SK-N-MC (cell line): ENCODE measurements at regions not wholly inside any gene's neighbourhood (a gene's known extent, or its start where the extent isn't known, plus 50 kb on each side); places are given as distances from the start of the nearest gene placed in this dataset.
"Not testable (repeated sequence)": the region's sequence is repeated elsewhere in the genome, so short reads cannot be mapped to it uniquely, and the experiment has no call there.

Experiments used
- DNase-seq: peaks from one replicate; pipeline ENCODE4 v3.0.0-alpha.2; 2011; ENCODE audit warnings: low read depth, low spot score
- H3K27ac ChIP-seq: fragments of 200-600 bp; sonication (generic); 2 replicates; pipeline ENCODE4 v1.5.1; 2016; ENCODE audit warnings: mixed run types
- H3K36me3 ChIP-seq: fragments of 200-600 bp; sonication (generic); 2 replicates; pipeline ENCODE4 v1.6.1; 2017; ENCODE audit warnings: antibody characterized with exemption, low read length, mixed read lengths; ENCODE audit not compliant: insufficient read depth
- H3K4me3 ChIP-seq: fragments of 200-600 bp; sonication (generic); 2 replicates; pipeline ENCODE4 v1.5.1; 2016
- H3K9ac ChIP-seq: fragments of 200-600 bp; sonication (generic); 2 replicates; pipeline ENCODE4 v1.8.0; 2017; ENCODE audit warnings: mixed run types, mixed read lengths; ENCODE audit not compliant: insufficient read length
- H3K9me3 ChIP-seq: fragments of 200-600 bp; sonication (generic); 2 replicates; pipeline ENCODE4 v1.6.1; 2017; ENCODE audit warnings: low read depth, mild to moderate bottlenecking, antibody characterized with exemption, low read length, moderate library complexity, mixed read lengths
- EZH2 ChIP-seq: fragments of 200-600 bp; sonication (generic); IDR thresholded peaks from one replicate; pipeline ENCODE4 v1.6.1; 2017; ENCODE audit warnings: antibody characterized with exemption
- FOXP2 ChIP-seq: optimal IDR thresholded peaks from 2 replicates; pipeline ENCODE3; 2011; ENCODE audit warnings: mild to moderate bottlenecking, moderate library complexity; ENCODE audit not compliant: insufficient read depth; ENCODE audit errors: extremely low read length, control extremely low read depth
- POLR2AphosphoS5 ChIP-seq: IDR thresholded peaks from 2 replicates; pipeline ENCODE4 v1.6.1; 2012; ENCODE audit warnings: mild to moderate bottlenecking, low read depth, low read length, borderline replicate concordance

DNA sequence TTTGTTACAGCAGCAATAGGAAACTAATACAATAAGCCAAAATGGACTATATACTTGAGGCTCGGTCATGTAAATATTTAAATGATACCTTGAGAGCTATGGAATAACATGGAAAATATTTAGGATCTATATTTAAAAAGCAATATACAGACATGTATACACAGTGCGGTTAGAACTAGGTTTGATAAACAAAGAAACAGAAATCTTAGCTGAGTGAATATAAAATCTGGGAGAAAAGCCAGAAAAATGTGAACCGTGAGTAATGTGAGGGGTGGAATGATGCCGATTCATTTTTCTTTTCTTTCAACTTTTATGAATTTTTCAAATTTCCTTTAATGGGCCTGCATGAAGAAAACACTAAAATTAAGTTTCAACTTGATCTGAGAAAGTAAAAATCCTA lies 104.1 kb downstream of the ATXN3L start:
- Histone ChIP-seq H3K4me3 (no peak overlapping the region), H3K9me3 (no peaks in the 10 kb centered on the region), H3K36me3 (no peaks in the 10 kb centered on the region), H3K9ac (no peak overlapping the region), H3K27ac (no peak overlapping the region)
- TF ChIP-seq FOXP2 (no peak), EZH2 (no peak), POLR2AphosphoS5 (no peak)
- DNase-seq: no peak

DNA sequence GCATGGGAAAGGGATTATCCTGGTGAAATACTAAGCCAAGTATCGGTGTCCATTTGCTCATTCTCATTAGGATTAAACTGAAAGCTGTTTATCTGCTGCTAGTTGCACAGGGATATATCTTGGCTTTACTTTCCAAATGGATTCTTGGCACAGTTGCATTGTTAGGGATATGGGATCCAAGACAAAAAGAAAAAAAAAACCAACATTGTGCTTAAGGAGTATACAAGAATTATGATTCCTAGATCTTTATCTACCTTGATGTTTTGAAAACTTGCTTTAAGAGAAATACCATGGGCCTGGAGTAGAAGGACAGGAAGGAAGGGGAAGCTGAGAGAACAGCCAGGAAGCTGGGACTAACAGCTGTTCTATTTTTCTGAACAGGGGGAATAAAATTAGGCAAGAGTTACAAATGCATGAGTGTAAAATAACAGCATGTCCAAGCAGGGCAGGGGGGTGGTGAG lies 107.6 kb downstream of the ATXN3L start:
- Histone ChIP-seq H3K4me3 (no peak overlapping the region), H3K36me3 (no peaks in the 10 kb centered on the region), H3K9ac (no peak overlapping the region), H3K9me3 (no peaks in the 10 kb centered on the region), H3K27ac (no peak overlapping the region)
- no peak for DNase-seq
- TF ChIP-seq POLR2AphosphoS5: no peak
- no peak for TF ChIP-seq EZH2

DNA sequence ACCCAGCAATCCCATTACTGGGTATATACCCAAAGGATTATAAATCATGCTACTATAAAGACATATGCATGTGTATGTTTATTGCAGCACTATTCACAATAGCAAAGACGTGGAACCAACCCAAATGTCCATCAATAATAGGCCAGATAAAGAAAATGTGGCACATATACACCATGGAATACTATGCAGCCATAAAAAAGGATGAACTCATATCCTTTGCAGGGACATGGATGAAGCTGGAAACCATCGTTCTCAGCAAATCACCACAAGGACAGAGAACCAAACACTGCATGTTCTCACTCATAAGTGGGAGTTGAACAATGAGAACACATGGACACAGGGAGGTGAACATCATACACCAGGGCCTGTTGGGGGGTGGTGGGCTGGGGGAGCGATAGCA lies 109.7 kb downstream of the ATXN3L start:
- H3K9me3 ChIP-seq, H3K36me3 ChIP-seq: not testable (repeated sequence)

DNA sequence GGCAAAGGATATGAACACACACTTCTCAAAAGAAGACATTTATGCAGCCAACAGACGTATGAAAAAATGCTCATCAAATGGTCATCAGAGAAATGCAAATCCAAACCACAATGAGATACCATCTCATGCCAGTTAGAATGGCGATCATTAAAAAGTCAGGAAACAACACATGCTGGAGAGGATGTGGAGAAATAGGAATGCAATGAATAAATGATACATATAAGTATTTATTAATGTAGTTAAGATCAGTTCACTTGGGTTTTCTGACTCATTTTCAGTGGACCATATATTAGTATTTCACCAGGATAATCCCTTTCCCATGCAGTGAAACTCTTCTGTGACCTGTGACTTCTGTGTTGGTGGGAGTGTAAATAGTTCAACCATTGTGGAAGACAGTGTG lies 110.1 kb downstream of the ATXN3L start:
- not testable (repeated sequence) for DNase-seq, H3K36me3 ChIP-seq, H3K4me3 ChIP-seq, H3K9me3 ChIP-seq, H3K9ac ChIP-seq, H3K27ac ChIP-seq

More for the DNA sequence above, 109.7 kb downstream of the ATXN3L start:
- H3K4me3 ChIP-seq, DNase-seq, H3K27ac ChIP-seq, H3K9ac ChIP-seq: not testable (repeated sequence)

DNA sequence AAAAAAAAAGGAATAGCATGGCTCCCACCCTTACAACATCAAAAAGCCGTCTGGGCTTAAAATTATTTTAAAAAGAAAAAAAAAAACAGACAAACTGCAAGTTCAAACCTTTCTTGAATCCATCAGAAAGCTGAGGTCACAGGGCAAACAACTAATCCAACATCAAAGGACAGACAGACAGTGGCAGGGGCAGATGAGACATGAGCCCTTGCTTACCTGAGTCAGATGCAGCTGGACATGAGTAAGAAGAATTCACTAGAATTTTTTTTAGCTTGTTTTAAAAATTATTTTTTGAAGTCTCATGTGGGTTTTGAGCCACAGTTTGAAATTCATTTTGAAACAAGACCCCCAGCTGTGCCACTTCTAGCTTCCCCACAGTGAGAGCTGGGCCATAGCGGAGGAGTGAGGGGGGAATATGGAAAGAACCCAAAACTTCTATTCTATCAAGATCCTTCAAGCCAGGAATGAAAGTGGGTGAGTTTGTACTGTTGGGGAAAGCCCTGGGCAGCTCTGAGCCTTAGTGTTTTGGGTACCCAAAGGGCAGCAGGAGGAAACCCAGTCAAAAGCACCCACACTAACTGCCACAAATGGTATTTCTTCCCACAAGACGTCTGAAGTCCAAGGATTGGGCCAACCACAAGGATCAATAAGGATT lies 111.4 kb downstream of the ATXN3L start:
- Histone ChIP-seq H3K9ac (no peak overlapping the region), H3K9me3 (no peaks in the 10 kb centered on the region), H3K36me3 (no peaks in the 10 kb centered on the region), H3K4me3 (no peak overlapping the region), H3K27ac (no peak overlapping the region)
- TF ChIP-seq POLR2AphosphoS5: no peak
- no peak for TF ChIP-seq EZH2
- TF ChIP-seq FOXP2: no peak
- DNase-seq: no peak

DNA sequence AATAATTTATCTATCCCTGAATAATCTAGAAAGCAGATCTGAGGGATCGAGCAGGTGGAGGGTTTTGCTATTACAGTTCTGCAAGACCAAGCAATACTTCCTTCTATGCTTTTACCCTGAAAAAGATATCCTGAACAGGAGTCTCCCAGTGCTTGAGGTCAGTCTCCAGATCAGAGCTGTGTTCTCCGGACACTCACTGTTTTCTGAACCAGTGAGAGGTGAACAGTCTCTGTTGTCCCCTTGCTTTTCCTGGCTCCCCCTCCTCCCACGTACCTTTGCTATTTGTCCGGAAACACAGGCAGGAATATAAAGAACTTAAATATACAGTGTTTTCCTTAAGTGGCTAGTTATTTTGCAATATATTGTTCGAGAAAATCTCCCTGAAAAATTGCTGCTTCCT lies 116.6 kb downstream of the ATXN3L start:
- no peak for DNase-seq
- Histone ChIP-seq H3K9ac (no peak overlapping the region), H3K36me3 (no peaks in the 10 kb centered on the region), H3K9me3 (no peaks in the 10 kb centered on the region), H3K27ac (no peak overlapping the region), H3K4me3 (no peak overlapping the region)
- TF ChIP-seq POLR2AphosphoS5 (no peak), EZH2 (no peak), FOXP2 (no peak)

DNA sequence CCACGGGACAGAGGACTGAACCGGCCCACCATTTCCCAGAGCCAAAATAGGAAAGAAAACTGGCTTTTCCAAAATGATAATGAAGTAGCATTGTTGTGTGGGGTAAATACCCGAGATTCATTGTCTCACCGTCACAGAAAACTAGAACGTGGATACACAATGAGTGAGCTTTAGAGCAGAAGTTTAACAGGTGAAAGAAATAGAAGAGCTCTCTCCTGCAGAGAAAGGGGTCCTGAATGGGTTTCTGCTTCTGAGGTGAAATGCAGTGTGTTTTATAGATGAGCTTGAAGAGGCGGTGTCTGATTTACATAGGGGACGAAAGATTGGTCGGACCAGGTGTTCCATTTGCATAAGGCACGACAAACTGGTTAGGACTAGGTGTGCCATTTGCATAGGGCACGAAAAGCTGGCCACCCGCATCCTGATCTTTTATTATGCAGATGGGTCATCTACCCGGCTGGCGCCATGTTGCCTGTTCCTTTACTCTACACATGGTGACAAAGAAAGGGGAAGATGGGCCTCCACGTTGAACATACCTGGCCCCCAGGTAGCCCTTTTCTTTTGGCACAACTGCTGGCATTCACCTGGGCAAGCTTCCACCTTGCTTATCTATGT lies 118.1 kb downstream of the ATXN3L start:
- no peak overlapping the region for H3K27ac ChIP-seq
- H3K4me3 ChIP-seq: no peak overlapping the region
- no peaks in the 10 kb centered on the region for H3K9me3 ChIP-seq
- no peak for DNase-seq
- H3K36me3 ChIP-seq: no peaks in the 10 kb centered on the region
- H3K9ac ChIP-seq: no peak overlapping the region
- TF ChIP-seq FOXP2: no peak
- no peak for TF ChIP-seq POLR2AphosphoS5
- no peak for TF ChIP-seq EZH2

DNA sequence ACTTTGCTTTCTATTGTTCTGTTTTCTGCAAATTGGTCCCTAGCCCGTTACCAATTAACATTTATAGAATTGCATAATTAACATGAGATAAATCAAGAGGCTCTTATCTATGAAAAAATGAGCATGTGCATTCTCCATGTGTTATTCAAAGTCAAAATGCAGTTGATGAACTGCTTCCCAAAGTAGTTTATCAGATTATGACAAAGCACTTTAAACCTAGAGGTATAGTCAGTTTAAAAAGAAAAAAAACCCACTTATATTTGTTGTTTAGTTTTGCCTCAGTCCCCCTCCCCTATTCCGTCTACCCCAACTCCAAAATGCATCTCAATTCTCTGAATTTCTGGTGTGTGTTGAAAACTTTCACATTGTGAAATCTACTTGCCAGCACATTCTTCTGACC lies 119.5 kb downstream of the ATXN3L start:
- Histone ChIP-seq H3K36me3 (no peaks in the 10 kb centered on the region), H3K4me3 (no peak overlapping the region), H3K9me3 (no peaks in the 10 kb centered on the region), H3K27ac (no peak overlapping the region), H3K9ac (no peak overlapping the region)
- TF ChIP-seq FOXP2: no peak
- TF ChIP-seq POLR2AphosphoS5: no peak
- no peak for TF ChIP-seq EZH2
- no peak for DNase-seq

DNA sequence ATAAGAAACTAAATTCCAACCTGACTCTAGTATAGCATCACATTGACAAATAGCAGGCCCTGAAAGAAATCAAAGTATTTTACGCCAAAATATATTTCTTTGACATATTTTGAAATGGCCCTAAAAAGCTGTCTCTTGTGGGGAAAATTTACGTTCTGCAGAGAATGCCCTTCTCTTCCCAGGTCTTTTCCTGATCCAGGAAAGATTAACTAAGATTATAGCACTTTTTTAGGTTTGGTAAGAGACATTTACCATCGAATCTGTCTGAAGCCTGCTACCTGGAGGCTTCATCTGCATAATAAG lies 121.1 kb downstream of the ATXN3L start:
- Histone ChIP-seq H3K9ac (no peak overlapping the region), H3K9me3 (no peaks in the 10 kb centered on the region), H3K27ac (peak overlapping the region; percentile 86; the same call in 1 of the 2 replicates), H3K36me3 (no peaks in the 10 kb centered on the region), H3K4me3 (peak overlapping the region; percentile 66)
- TF ChIP-seq POLR2AphosphoS5: no peak
- no peak for TF ChIP-seq FOXP2
- no peak for TF ChIP-seq EZH2
- no peak for DNase-seq
